ENCODE measurements at regions not wholly inside any gene's neighbourhood (a gene's known extent, or its start where the extent isn't known, plus 50 kb on each side); places are given as distances from the start of the nearest gene placed in this dataset.

- no TSS peak for BruUV-seq (replicated peaks)
- POLR2A ChIA-PET, result interaction anchor here (0.6 kb wide), 2 partner anchors 39 to 362 kb away, joined by 3 to 4 read pairs; no protein-coding TSS in a partner anchor
- no peak overlapping the region for H3K4me3 ChIP-seq
These were observed 363.3 kb downstream of the SEC14L1 start for GRCh38 chr17:77503916-77504651.

GRCh38 chr17:77504652-77505155, 363.9 kb downstream of the SEC14L1 start:
- no peaks in the 10 kb centered on the region for H3K79me2 ChIP-seq (ENCODE audit: control insufficient read depth, insufficient read depth, low read length)
- H3K4me1 ChIP-seq (replicated peaks in 1 of 2; ENCODE audit: control insufficient read depth in 2 of 2, insufficient read depth in 2 of 2, low read length in 2 of 2), result peaks cover 0 to 8% of the 10 kb centered on the region in 2 experiments; a peak in 2 of 5 replicates
- no peaks in the 10 kb centered on the region for H3K9me1 ChIP-seq (ENCODE audit: control insufficient read depth, insufficient read depth, low read length)
- no peak overlapping the region for H2AFZ ChIP-seq (ENCODE audit: low read depth, low read length)
- TF ChIP-seq EGR1 (conservative IDR thresholded peaks at IDR 0.05) (peak; percentile 50), ZFP30 (CRISPR knock-in tag; IDR thresholded peaks at IDR 0.05; ENCODE audit: borderline replicate concordance) (no peak)
- H3K9ac ChIP-seq (ENCODE audit: insufficient read depth in 1 of 2, low read depth in 2 of 2, low read length in 2 of 2), result no peak overlapping the region
- no peak overlapping the region for H3K4me2 ChIP-seq (ENCODE audit: insufficient read depth, low read length)
- WGBS (ENCODE audit: insufficient coverage, low coverage, missing lambda C conversion rate), result 3% methylated on average over 9 of the region's 9 CpGs
- POLR2A ChIA-PET, result interaction anchor here (0.6 to 0.8 kb wide), 3 partner anchors 38 to 361 kb away, joined by 3 to 4 read pairs (median 3); no protein-coding TSS in a partner anchor
- DNase-seq (ENCODE audit: extremely low read depth in 1 of 4, low spot score in 3 of 4) (peak in 2 of 4 experiments; percentile 35 to 39), ATAC-seq (no peak), FAIRE-seq (no peak)
- H3K36me3 ChIP-seq (ENCODE audit: control insufficient read depth, insufficient read depth, low read length), result no peaks in the 10 kb centered on the region; the same call in 2 of the 3 replicates
- H4K20me1 ChIP-seq (replicated peaks; ENCODE audit: control insufficient read depth, insufficient read depth, low read length), result peaks cover 4% of the 10 kb centered on the region; the same call in 1 of the 2 replicates
- intact Hi-C loops (cut with micrococcal nuclease) (no loop called here), in situ Hi-C loops (cut with MboI) (loop anchor here (5.0 kb wide), 1 partner anchor 172 kb away; no protein-coding TSS in a partner anchor)
- H3K9me3 ChIP-seq (replicated peaks; ENCODE audit: control insufficient read depth, insufficient read depth, low read depth, low read length), result no peaks in the 10 kb centered on the region
- peaks cover 10 to 48% of the 10 kb centered on the region in 2 experiments for H3K27me3 ChIP-seq (ENCODE audit: control insufficient read depth in 2 of 2, insufficient read depth in 2 of 2, low read length in 2 of 2)
- H3K4me3 ChIP-seq, result no peak overlapping the region
- no TSS peak for BruUV-seq (replicated peaks)
- no peak overlapping the region for H3K27ac ChIP-seq (ENCODE audit: extremely low read depth, low read depth, low read length)
- CTCF ChIA-PET (ENCODE audit: low intra/inter-chr PET ratio), result interaction anchor here (0.8 kb wide), 1 partner anchor 509 kb away, joined by 3 read pairs; no protein-coding TSS in a partner anchor

More at GRCh38 chr17:77503916-77504651, 363.3 kb downstream of the SEC14L1 start:
- Histone ChIP-seq H3K9me3 (replicated peaks; ENCODE audit: control insufficient read depth, insufficient read depth, low read depth, low read length) (no peaks in the 10 kb centered on the region), H3K27ac (ENCODE audit: extremely low read depth, low read depth, low read length) (no peak overlapping the region), H3K27me3 (ENCODE audit: control insufficient read depth in 2 of 2, insufficient read depth in 2 of 2, low read length in 2 of 2) (peaks cover 10 to 48% of the 10 kb centered on the region in 2 experiments), H3K9ac (ENCODE audit: insufficient read depth in 1 of 2, low read depth in 2 of 2, low read length in 2 of 2) (no peak overlapping the region), H2AFZ (ENCODE audit: low read depth, low read length) (no peak overlapping the region), H3K36me3 (ENCODE audit: control insufficient read depth, insufficient read depth, low read length) (peaks cover 5% of the 10 kb centered on the region; the same call in 1 of the 3 replicates), H4K20me1 (replicated peaks; ENCODE audit: control insufficient read depth, insufficient read depth, low read length) (peaks cover 4% of the 10 kb centered on the region; the same call in 1 of the 2 replicates), H3K79me2 (ENCODE audit: control insufficient read depth, insufficient read depth, low read length) (no peaks in the 10 kb centered on the region), H3K4me1 (replicated peaks in 1 of 2; ENCODE audit: control insufficient read depth in 2 of 2, insufficient read depth in 2 of 2, low read length in 2 of 2) (peaks cover 0 to 8% of the 10 kb centered on the region in 2 experiments; a peak in 2 of 5 replicates), H3K9me1 (ENCODE audit: control insufficient read depth, insufficient read depth, low read length) (no peaks in the 10 kb centered on the region), H3K4me2 (ENCODE audit: insufficient read depth, low read length) (no peak overlapping the region)
- ATAC-seq (no peak), DNase-seq (ENCODE audit: extremely low read depth in 1 of 4, low spot score in 3 of 4) (no peak), FAIRE-seq (no peak)
- 17% methylated on average over 15 of the region's 18 CpGs for WGBS (ENCODE audit: insufficient coverage, low coverage, missing lambda C conversion rate)
- intact Hi-C loops (cut with micrococcal nuclease), result no loop called here
- CTCF ChIA-PET (ENCODE audit: low intra/inter-chr PET ratio), result interaction anchor here (0.6 to 0.8 kb wide), 2 partner anchors 269 to 510 kb away, joined by 3 read pairs; no protein-coding TSS in a partner anchor
- TF ChIP-seq C11orf30 (IDR thresholded peaks at IDR 0.05; ENCODE audit: low read depth) (no peak), HIVEP1 (CRISPR knock-in tag; IDR thresholded peaks at IDR 0.05) (no peak), ESRRA (IDR thresholded peaks at IDR 0.05; ENCODE audit: borderline replicate concordance, low read depth) (no peak), HCFC1 (IDR thresholded peaks at IDR 0.05; ENCODE audit: low read depth, low read length) (no peak), HMG20B (CRISPR knock-in tag; IDR thresholded peaks at IDR 0.05) (no peak)
- in situ Hi-C loops (cut with MboI), result loop anchor here (5.0 kb wide), 1 partner anchor 172 kb away; no protein-coding TSS in a partner anchor
